Breast epithelium (tissue), 3 donors: ENCODE measurements at regions not wholly inside any gene's neighbourhood (a gene's known extent, or its start where the extent isn't known, plus 50 kb on each side); places are given as distances from the start of the nearest gene placed in this dataset.

Experiments
- POLR2A ChIP-seq: fragments of 450-650 bp; IDR thresholded peaks from one replicate; pipeline ENCODE4 v1.6.1; 2016; ENCODE audit warnings: antibody characterized with exemption, mild to moderate bottlenecking, moderate library complexity
- POLR2AphosphoS5 ChIP-seq, 3 donors: sonication (generic); formaldehyde crosslinking; IDR thresholded peaks; one replicate each; pipeline ENCODE4 v1.6.1; 2017; ENCODE audit warnings: antibody characterized with exemption in 3 of 3
- TF ChIP-seq, protein P1 (sequence below), 3 donors: fragments of 450-650 bp; IDR thresholded peaks; one replicate each; pipeline ENCODE4 v1.5.1; 2016 to 2017; ENCODE audit warnings: antibody characterized with exemption in 3 of 3, mild to moderate bottlenecking in 3 of 3, moderate library complexity in 3 of 3

DNA sequence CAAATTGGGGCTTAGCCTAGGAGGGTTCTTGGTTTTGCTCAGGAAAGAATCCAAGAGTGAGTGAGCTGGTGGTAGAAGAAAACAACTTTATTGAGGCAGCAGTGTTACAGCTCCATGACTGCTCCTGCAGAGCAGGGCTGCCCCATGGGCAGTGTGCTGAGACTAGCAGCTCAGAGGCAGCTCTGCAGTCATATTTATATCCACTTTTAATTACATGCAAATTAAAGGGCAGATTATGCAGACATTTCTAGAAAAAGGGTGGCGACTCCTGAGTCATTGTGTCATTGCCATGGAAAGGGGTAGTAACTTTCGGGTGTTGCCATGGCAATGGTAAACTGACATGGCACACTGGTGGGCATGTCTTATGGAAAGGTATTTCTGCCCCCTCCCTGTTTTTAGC is 202.2 kb downstream of the CLCN4 start:
- TF ChIP-seq, protein P1, sequence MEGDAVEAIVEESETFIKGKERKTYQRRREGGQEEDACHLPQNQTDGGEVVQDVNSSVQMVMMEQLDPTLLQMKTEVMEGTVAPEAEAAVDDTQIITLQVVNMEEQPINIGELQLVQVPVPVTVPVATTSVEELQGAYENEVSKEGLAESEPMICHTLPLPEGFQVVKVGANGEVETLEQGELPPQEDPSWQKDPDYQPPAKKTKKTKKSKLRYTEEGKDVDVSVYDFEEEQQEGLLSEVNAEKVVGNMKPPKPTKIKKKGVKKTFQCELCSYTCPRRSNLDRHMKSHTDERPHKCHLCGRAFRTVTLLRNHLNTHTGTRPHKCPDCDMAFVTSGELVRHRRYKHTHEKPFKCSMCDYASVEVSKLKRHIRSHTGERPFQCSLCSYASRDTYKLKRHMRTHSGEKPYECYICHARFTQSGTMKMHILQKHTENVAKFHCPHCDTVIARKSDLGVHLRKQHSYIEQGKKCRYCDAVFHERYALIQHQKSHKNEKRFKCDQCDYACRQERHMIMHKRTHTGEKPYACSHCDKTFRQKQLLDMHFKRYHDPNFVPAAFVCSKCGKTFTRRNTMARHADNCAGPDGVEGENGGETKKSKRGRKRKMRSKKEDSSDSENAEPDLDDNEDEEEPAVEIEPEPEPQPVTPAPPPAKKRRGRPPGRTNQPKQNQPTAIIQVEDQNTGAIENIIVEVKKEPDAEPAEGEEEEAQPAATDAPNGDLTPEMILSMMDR (IDR thresholded peaks at IDR 0.05) = no peak
- no peak for TF ChIP-seq POLR2A
- no peak for TF ChIP-seq POLR2AphosphoS5 (IDR thresholded peaks at IDR 0.05)
